ENCODE measurements at regions not wholly inside any gene's neighbourhood (a gene's known extent, or its start where the extent isn't known, plus 50 kb on each side); places are given as distances from the start of the nearest gene placed in this dataset.

GRCh38 chr2:10514743-10515142 lies 66.6 kb upstream of the ODC1 start:
- intact Hi-C loops (cut with DNase I): no loop called here
- no peaks in the 10 kb centered on the region for H3K9me3 ChIP-seq
- H3K27me3 ChIP-seq: no peaks in the 10 kb centered on the region
- TF ChIP-seq CTCF (IDR thresholded peaks at IDR 0.05): no peak
- no peak overlapping the region for H3K9ac ChIP-seq (ENCODE audit: low read depth in 2 of 2, low read length in 2 of 2)
- no peak overlapping the region for H3K27ac ChIP-seq
- no peak overlapping the region for H3K4me3 ChIP-seq
- DNase-seq: no peak
- no peaks in the 10 kb centered on the region for H3K4me1 ChIP-seq
- H3K36me3 ChIP-seq: no peaks in the 10 kb centered on the region

- intact Hi-C loops (cut with DNase I): no loop called here
Observed at GRCh38 chr2:10514273-10514672, 66.1 kb upstream of the ODC1 start.

GRCh38 chr2:10513201-10513600 lies 65.1 kb upstream of the ODC1 start:
- intact Hi-C loops (cut with DNase I): no loop called here
- no peak for DNase-seq
- no peak for TF ChIP-seq CTCF (IDR thresholded peaks at IDR 0.05)
- Histone ChIP-seq H3K27ac (no peak overlapping the region), H3K4me3 (no peak overlapping the region), H3K27me3 (no peaks in the 10 kb centered on the region), H3K9ac (ENCODE audit: low read depth in 2 of 2, low read length in 2 of 2) (no peak overlapping the region), H3K36me3 (no peaks in the 10 kb centered on the region), H3K9me3 (no peaks in the 10 kb centered on the region), H3K4me1 (no peaks in the 10 kb centered on the region)

More at GRCh38 chr2:10514273-10514672, 66.1 kb upstream of the ODC1 start:
- no peak for DNase-seq
- TF ChIP-seq CTCF (IDR thresholded peaks at IDR 0.05): no peak
- H3K36me3 ChIP-seq: no peaks in the 10 kb centered on the region
- H3K9ac ChIP-seq (ENCODE audit: low read depth in 2 of 2, low read length in 2 of 2): no peak overlapping the region
- H3K4me1 ChIP-seq: no peaks in the 10 kb centered on the region
- H3K9me3 ChIP-seq: no peaks in the 10 kb centered on the region
- no peak overlapping the region for H3K27ac ChIP-seq
- H3K4me3 ChIP-seq: no peak overlapping the region
- H3K27me3 ChIP-seq: no peaks in the 10 kb centered on the region

GRCh38 chr2:10508038-10508437 lies 59.9 kb upstream of the ODC1 start:
- no peaks in the 10 kb centered on the region for H3K36me3 ChIP-seq
- no peak overlapping the region for H3K4me3 ChIP-seq
- DNase-seq: no peak
- TF ChIP-seq CTCF (IDR thresholded peaks at IDR 0.05): no peak
- no peak overlapping the region for H3K27ac ChIP-seq
- no peaks in the 10 kb centered on the region for H3K9me3 ChIP-seq
- no peaks in the 10 kb centered on the region for H3K27me3 ChIP-seq
- no peaks in the 10 kb centered on the region for H3K4me1 ChIP-seq
- intact Hi-C loops (cut with DNase I): no loop called here
- H3K9ac ChIP-seq (ENCODE audit: low read depth in 2 of 2, low read length in 2 of 2): no peak overlapping the region

- H3K4me1 ChIP-seq: no peaks in the 10 kb centered on the region
- intact Hi-C loops (cut with DNase I): no loop called here
- H3K36me3 ChIP-seq: no peaks in the 10 kb centered on the region
- H3K27ac ChIP-seq: no peak overlapping the region
- H3K9me3 ChIP-seq: no peaks in the 10 kb centered on the region
- no peak overlapping the region for H3K4me3 ChIP-seq
- no peak overlapping the region for H3K9ac ChIP-seq (ENCODE audit: low read depth in 2 of 2, low read length in 2 of 2)
- TF ChIP-seq CTCF (IDR thresholded peaks at IDR 0.05): no peak
- no peak for DNase-seq
- no peaks in the 10 kb centered on the region for H3K27me3 ChIP-seq
Observed at GRCh38 chr2:10507106-10507505, 59.0 kb upstream of the ODC1 start.

Data from colonic mucosa (tissue), 4 donors.